ENCODE measurements at regions not wholly inside any gene's neighbourhood (a gene's known extent, or its start where the extent isn't known, plus 50 kb on each side); places are given as distances from the start of the nearest gene placed in this dataset.
A peak's percentile ranks its signal among the peaks of the same experiment; 100 is the strongest.

GRCh38 chr3:117995842-117996437, 1038.7 kb downstream of the IGSF11 start:
- DNase-seq (ENCODE audit: low read depth in 1 of 2, low spot score in 2 of 2), result no peak
- Histone ChIP-seq H4K8ac (ENCODE audit: extremely low read depth, insufficient read depth, low read length) (no peak overlapping the region), H2BK120ac (replicated peaks; ENCODE audit: low read depth, low read length) (no peak overlapping the region), H3K27ac (ENCODE audit: low read depth, low read length) (no peak overlapping the region), H3K79me2 (ENCODE audit: control insufficient read depth in 1 of 2, insufficient read depth in 2 of 2, low read length in 2 of 2) (no peaks in the 10 kb centered on the region), H3K14ac (ENCODE audit: insufficient read length) (no peak overlapping the region), H4K91ac (replicated peaks; ENCODE audit: insufficient read length, low read length) (no peak overlapping the region), H3K23me2 (ENCODE audit: low read depth, low read length) (peaks cover 10% of the 10 kb centered on the region), H3K56ac (replicated peaks; ENCODE audit: insufficient read length, low read depth, low read length) (no peak overlapping the region), H3K4me2 (ENCODE audit: insufficient read depth in 1 of 2, low read depth in 2 of 2, low read length in 2 of 2) (peak overlapping the region in 1 of 2 experiments; percentile 92), H3K27me3 (replicated peaks in 1 of 4; ENCODE audit: control insufficient read depth in 3 of 4, extremely low read depth in 1 of 4, insufficient read depth in 3 of 4, low read length in 3 of 4) (peaks cover 0 to 14% (median 8%) of the 10 kb centered on the region in 4 experiments; a peak in 5 of 7 replicates), H2BK20ac (ENCODE audit: low read length) (no peak overlapping the region), H3K36me3 (ENCODE audit: control insufficient read depth in 2 of 4, insufficient read depth in 4 of 4, low read length in 3 of 4) (no peaks in the 10 kb centered on the region), H4K20me1 (replicated peaks in 1 of 2; ENCODE audit: control insufficient read depth in 1 of 2, insufficient read depth in 2 of 2, low read length in 2 of 2) (peaks cover 0 to 2% of the 10 kb centered on the region in 2 experiments), H2AFZ (ENCODE audit: low read length) (no peak overlapping the region), H4K5ac (ENCODE audit: insufficient read length, low read depth, low read length) (no peak overlapping the region), H2BK12ac (ENCODE audit: low read depth, low read length) (no peak overlapping the region), H3K79me1 (ENCODE audit: low read depth, low read length) (no peaks in the 10 kb centered on the region), H2BK5ac (ENCODE audit: low read depth, low read length) (no peak overlapping the region), H2BK15ac (ENCODE audit: low read length) (no peak overlapping the region), H3K23ac (ENCODE audit: insufficient read length) (no peak overlapping the region), H3K4me1 (replicated peaks in 1 of 4; ENCODE audit: control insufficient read depth in 3 of 4, insufficient read depth in 4 of 4, low read length in 3 of 4) (peaks cover 0 to 3% (median 0%) of the 10 kb centered on the region in 4 experiments; a peak in 3 of 7 replicates), H3K4me3 (ENCODE audit: extremely low read depth in 1 of 4, insufficient read depth in 2 of 4, low read depth in 3 of 4, low read length in 4 of 4) (peak overlapping the region in 2 of 4 experiments; percentile 65 to 72; a peak in 3 of 8 replicates), H3K4ac (replicated peaks; ENCODE audit: insufficient read length, low read depth, low read length) (no peak overlapping the region), H3K18ac (ENCODE audit: extremely low read depth, low read length) (no peak overlapping the region), H3K9ac (replicated peaks in 1 of 4; ENCODE audit: extremely low read depth in 1 of 4, low read depth in 3 of 4, low read length in 3 of 4) (no peak overlapping the region), H2AK5ac (ENCODE audit: low read depth, low read length) (no peak overlapping the region), H3K9me3 (ENCODE audit: insufficient read depth in 2 of 2, low read depth in 1 of 2, low read length in 1 of 2) (no peaks in the 10 kb centered on the region)
- 42% methylated on average over 9 of the region's 9 CpGs; no CpG with 5 or more reads in 1 of the 2 experiments for WGBS, 2 experiments (ENCODE audit: extremely low coverage in 1 of 2, insufficient coverage in 1 of 2, insufficient read length in 1 of 2, insufficient replicate concordance in 2 of 2, low coverage in 1 of 2, low lambda C conversion rate in 2 of 2, missing lambda C conversion rate in 1 of 2)
- ChIA-PET CTCF (ENCODE audit: partially characterized antibody) (interaction anchor here (0.5 to 1.4 kb wide), 4 partner anchors 263 to 748 kb away, joined by 3 to 5 read pairs (median 4); no protein-coding TSS in a partner anchor), POLR2A (ENCODE audit: partially characterized antibody) (interaction anchor here (0.6 kb wide), 2 partner anchors 60 to 144 kb away, joined by 3 read pairs; no protein-coding TSS in a partner anchor)
- FAIRE-seq, result no peak
- no peak for TF ChIP-seq BCL11A (IDR thresholded peaks at IDR 0.05; ENCODE audit: low read depth in 2 of 2, low read length in 2 of 2)
